Activated CD4-positive, alpha-beta T cell treated with anti-CD3 and anti-CD28 coated beads, Interleukin-10, Interleukin-2, amounts not matched to agents 100 ng/mL and 50 ng/mL, durations not matched to agents 16 hours and 8 hours (primary cell): ENCODE measurements at regions not wholly inside any gene's neighbourhood (a gene's known extent, or its start where the extent isn't known, plus 50 kb on each side); places are given as distances from the start of the nearest gene placed in this dataset.

Source experiments
- DNase-seq: peaks from one replicate; pipeline ENCODE4 v3.0.0-alpha.2; 2020

DNA sequence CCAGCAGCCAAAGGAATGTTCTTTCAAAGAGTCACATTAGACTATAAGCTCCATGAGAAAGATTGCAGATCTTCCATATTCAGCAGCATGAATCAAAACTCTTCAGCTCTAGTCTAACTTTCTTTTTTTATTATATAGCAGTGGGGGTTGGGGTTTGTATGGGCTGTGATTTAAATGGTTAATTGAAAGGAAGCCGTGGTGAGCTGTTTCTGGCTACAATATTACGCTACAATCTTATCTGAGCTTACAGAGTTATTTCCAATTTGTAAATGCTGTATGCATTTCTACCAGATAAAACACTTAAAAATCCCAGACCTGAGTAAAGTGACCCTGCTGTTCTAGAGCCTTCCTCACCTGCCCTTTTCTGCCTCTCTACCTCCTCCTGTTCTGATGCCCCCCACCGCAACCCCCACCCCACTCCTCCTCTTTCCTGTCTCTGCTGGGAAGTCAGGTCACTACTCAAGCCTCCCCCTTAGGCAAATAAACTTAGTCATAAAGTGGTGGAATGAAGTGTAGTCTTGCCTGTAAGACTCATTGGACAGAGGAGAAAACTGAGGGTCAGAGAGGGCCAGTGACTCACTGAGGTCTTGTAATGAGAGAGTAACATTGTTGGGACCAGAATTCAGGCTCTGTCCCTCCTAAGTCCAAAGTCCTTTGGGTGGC is 1089.5 kb downstream of the BCL11B start:
- peak; percentile 89 for DNase-seq

- no peak for DNase-seq
Measured at GRCh38 chr14:98183556-98183955, 1088.4 kb downstream of the BCL11B start.

DNA sequence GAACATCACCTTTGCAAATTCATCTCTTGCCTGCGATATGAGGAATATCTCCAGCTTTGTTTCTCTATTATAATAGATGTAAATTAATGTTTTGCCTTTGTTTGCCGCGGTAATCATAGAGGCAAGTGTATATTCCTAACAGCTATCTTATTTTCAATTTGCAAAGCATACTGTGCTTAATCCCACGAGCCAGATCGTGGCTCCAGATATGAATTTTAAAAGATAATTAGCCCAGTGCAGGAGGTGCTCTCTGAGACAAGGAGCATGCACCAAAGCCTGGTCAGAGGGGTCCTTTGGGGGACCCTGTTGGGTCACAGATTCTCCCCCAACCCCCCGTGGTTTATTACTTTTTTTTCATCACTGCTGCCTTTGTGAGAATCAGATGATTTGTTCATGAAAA is 1087.5 kb downstream of the BCL11B start:
- DNase-seq, result no peak

GRCh38 chr14:98185036-98185435 is 1087.0 kb downstream of the BCL11B start:
- DNase-seq, result no peak

DNA sequence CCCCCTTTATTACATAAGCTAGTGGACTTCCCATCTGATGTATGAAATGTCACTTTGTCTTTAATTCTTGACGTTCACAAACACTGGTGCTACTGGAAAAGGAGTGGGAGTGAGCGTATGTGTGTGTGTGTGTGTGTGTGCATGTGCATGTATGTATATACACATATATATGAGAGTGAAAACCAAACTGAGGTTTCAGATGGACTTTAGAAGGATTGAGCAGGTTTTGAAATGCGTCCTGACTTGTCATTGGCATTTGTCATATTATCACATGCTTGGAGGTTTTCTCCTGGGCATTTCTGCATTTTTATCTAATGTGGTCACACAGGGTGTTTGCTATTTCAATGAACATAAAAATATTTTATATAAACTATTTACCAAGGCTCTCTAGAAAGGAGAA is 1085.9 kb downstream of the BCL11B start:
- DNase-seq, result no peak

DNA sequence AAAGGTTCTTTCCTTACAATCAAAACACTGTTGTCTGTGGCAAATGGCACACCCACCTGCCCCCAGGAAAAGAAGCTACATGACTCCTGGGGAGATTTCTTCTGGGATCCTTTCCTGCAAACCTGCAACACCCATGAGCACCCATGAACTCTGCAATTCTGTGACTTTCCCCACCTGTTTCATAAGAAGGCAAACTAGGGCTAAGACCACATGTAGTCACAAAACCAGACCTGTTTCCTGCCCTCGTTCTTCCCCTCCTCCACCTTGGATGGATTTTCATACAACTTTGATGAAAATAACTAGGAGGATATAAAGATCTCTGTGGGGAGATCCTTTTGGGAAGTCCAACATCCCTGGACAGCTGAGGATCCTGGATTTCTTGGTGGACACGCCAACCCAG is 1084.7 kb downstream of the BCL11B start:
- peak; percentile 59 for DNase-seq

DNA sequence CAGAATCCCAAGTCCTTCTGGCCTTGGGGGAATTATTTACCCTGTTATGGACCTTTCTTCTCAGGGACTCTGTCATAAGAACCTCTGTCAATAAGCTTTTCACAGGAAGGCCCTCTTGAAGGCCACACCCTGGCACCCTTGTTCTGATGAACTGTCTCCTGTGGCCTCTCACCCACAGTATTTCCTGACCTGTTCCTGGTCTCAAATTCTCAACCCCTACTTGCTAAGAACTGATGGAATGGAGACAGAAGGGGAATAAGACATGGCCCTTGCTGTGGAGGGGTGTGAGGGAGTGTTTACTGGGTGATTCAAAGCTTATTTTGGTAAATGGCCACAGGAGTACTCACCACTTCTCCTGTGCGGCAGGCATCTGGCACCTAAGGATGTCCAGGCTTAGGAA is 1082.9 kb downstream of the BCL11B start:
- DNase-seq, result peak; percentile 77

DNA sequence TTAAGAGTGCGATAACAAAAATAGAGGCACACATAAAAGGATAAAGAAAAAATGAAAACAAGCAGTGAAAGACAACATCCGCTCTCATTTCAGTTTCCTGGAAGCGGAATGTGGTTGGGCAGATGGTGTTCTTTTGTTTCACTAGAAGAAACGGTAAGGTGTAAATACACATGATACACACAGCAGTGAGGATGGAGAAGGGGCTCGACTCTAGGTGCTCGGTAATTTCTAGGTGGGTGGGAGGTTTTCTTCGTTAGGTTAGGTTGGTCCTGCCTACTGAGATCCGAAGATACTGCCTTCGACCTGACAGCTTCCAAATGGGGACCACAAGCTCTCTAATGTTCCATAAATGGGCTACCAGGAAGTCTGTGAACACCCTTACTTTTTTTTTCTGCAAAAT is 1082.5 kb downstream of the BCL11B start:
- peak; percentile 85 for DNase-seq

- DNase-seq, result no peak
Measured at GRCh38 chr14:98189944-98190343, 1082.1 kb downstream of the BCL11B start.

DNA sequence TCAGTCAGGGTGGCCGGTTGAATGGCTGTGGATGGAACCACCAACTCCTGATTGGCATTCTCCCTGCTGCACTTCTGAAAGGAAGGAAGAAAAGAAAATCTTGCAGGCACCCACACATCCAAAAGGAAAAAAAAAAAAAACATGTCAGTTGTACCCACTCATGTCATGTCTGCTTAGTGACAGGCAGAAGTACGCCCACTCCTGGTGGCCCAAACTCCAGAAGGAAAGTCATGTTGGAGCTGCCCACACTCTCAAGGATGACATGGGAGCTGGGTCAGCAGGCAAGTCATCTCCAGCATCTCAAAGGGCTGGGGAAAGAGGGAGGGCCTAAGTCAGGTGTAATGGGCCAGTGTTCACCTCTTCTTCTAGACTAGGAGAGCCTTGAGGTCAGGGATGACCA is 1079.1 kb downstream of the BCL11B start:
- DNase-seq, result no peak

- no peak for DNase-seq
Measured at GRCh38 chr14:98194821-98195220, 1077.2 kb downstream of the BCL11B start.

DNA sequence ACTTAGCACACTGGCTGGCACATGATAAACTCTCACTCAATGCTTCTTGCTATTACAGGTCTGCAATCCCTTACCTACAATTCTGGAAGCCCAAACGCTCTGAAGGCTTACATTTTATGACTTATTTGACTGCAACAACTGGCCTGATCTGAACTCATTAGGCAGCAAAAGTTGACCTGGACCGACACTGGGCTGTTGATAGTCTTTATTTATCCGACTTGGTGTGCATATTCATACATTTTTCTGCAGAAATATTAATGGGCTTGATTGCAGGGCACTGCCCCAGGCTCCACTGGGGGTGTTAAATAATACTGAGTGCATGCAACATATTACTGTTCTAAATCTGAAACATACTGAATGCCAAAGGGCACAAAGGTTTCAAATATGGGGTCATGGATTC is 1076.7 kb downstream of the BCL11B start:
- DNase-seq, result no peak

GRCh38 chr14:98197933-98198332 is 1074.1 kb downstream of the BCL11B start:
- no peak for DNase-seq

- DNase-seq, result peak; percentile 88
Measured at GRCh38 chr14:98198385-98198784, 1073.6 kb downstream of the BCL11B start.

GRCh38 chr14:98200601-98201000 is 1071.4 kb downstream of the BCL11B start:
- DNase-seq, result no peak

DNA sequence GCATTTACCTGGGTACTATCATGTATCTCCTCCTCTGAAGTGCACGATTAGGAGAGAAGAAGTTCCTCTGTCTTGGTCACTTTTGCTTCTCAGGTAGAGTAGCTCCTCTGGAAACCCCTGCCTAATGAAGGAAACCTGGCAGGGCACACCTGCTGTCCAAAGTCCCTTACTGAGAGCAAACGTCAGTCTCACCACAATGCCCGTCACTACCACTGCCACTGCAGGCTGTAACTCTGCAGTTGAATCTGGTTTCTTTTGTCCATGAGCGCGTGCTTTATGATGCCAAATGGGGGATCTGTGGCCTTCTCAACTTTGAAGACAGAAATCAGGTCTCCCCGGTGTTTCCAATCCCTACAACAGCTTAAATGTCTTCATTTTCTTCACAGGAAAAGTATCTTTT is 1068.6 kb downstream of the BCL11B start:
- no peak for DNase-seq

GRCh38 chr14:98204139-98204538 is 1067.9 kb downstream of the BCL11B start:
- DNase-seq, result no peak

DNA sequence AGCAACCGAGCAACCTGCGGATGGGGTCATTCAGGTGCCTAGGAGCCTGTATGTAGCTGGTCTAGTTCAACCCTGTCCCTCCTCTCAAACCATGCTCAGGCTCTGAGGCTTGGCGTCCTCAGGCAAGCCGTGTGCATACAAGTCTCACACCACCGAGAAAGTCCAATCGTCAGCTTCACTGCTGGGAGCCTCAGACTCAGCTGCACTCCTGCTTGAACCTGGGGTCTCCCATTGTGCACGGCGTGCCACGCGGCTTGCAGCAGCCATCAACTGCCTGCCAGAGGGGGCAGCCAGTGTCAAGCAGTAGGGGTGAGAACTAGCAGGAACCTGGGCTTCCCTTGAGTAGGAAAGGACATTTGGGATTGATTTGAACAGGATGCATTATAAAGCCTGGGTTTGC is 1064.6 kb downstream of the BCL11B start:
- no peak for DNase-seq

- DNase-seq, result no peak
Measured at GRCh38 chr14:98208211-98208611, 1063.8 kb downstream of the BCL11B start.

DNA sequence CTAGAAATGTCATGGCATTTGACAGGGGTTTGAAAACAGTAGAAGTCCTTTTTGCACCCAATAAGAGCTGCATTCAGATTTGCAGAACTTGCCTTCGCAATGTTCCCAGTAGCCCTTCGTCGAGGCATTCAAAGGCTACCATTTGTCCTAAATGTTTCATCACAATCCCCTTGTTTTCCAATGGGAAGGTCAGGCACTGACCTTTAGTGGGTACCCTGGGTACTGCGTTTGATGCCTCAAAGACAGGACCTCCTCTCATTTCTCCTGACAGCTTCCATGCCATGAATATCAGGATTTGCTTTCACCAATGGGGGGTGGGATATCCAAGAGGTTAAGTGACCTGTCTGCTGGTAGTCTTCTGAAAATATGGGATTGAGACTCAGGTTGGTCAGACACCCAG is 1063.1 kb downstream of the BCL11B start:
- no peak for DNase-seq

DNA sequence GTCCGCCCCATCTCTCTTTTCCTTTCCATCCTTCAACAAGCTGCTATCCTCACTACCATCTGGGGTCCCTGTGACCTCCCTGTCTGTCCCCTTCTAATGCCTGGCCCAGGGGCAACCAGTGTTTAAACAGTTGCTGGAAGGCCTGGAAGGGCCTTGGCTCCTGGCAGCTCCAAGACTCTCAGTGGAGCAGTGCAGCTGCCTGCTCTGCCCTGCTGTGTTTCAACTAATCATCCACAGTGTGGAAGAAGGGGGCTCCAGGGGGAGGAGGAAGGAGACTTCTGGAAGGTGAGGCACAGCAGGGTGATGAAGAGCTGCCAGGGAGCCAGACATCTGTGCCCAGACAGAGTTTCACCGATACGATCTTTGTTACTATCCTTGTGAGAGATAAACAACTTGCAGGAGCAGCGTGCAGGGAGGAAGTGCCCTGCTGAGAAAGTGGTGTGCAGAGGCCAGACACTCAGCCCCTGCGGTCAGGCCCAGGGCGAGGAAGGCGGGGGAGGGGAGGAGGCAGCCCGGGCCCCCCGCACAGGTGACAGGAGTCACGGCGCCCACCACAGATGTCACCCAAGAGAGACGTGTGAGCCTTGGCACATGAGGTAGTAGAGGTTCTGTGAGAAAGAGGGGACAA is 1061.8 kb downstream of the BCL11B start:
- DNase-seq, result peak; percentile 62

- DNase-seq, result no peak
Measured at GRCh38 chr14:98217530-98217929, 1054.5 kb downstream of the BCL11B start.

DNA sequence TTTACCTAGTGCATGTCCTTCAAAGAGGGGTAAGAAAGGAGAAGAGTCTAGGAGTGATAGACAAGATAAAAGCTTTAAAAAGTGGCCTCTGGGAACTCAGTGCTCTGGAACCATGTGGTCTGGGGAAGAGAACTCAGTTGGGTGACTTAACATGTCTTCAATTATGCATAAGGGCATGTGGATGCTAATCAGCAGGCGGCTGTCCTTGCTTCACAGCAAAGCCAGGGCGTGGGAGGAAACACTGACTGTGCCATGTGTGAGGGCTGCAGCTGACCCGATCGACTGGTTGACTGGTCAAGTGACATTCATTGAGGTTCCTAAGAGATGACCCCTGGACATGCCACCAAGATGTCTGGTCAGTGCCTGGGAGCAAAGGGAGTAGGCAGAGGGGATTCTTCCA is 1053.8 kb downstream of the BCL11B start:
- DNase-seq, result no peak

DNA sequence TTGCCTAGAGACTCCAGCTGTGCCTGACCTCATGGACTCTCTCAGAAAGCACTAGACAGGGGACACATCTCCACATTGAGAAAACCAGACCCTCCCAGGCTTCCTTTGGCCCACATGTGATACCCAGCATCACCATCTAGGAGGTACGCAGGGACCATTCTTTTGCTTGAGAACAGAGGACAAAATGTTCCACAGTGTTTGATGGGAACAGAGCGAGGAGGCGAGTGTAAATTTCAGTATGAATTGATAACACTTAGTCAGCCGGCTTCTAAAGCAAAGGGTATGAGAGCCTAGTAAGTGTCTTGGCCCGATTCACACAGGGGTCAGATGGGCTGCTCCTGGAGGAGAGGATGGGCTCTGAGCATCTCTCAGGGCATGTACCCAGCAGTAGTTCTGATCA is 1052.4 kb downstream of the BCL11B start:
- DNase-seq, result peak; percentile 69

- no peak for DNase-seq
Measured at GRCh38 chr14:98223106-98223505, 1048.9 kb downstream of the BCL11B start.
